Uterus (tissue), 3 donors: ENCODE measurements at regions not wholly inside any gene's neighbourhood (a gene's known extent, or its start where the extent isn't known, plus 50 kb on each side); places are given as distances from the start of the nearest gene placed in this dataset.

Experiments used
- DNase-seq, 2 donors: peaks; one replicate each; pipeline ENCODE4 v3.0.0-alpha.2; 2019 to 2020
- H3K27ac ChIP-seq, 2 donors: fragments of 200-600 bp; sonication (generic); 1 replicate in 1 of 2; 2 replicates in 1 of 2; pipeline ENCODE4 v1.5.1; 2016 to 2018
- H3K27me3 ChIP-seq, 2 donors: fragments of 200-600 bp; sonication (generic); one replicate each; pipeline ENCODE4 v1.5.1; 2018 to 2019; ENCODE audit warnings: control low read depth in 1 of 2
- H3K36me3 ChIP-seq, 2 donors: fragments of 200-600 bp; sonication (generic); one replicate each; pipeline ENCODE4 v1.5.1; 2019; ENCODE audit warnings: control low read depth in 1 of 2
- H3K4me1 ChIP-seq, 2 donors: fragments of 200-600 bp; sonication (generic); one replicate each; pipeline ENCODE4 v1.5.1; 2018 to 2019; ENCODE audit warnings: control low read depth in 1 of 2
- H3K4me3 ChIP-seq, 2 donors: fragments of 200-600 bp; sonication (generic); 1 replicate in 1 of 2; 2 replicates in 1 of 2; pipeline ENCODE4 v1.5.1; 2018 to 2019; ENCODE audit warnings: mild to moderate bottlenecking in 1 of 2
- H3K9me3 ChIP-seq, 2 donors: fragments of 200-600 bp; sonication (generic); one replicate each; pipeline ENCODE4 v1.5.1; 2019; ENCODE audit warnings: control low read depth in 1 of 2
- POLR2A ChIP-seq, 2 donors: fragments of 450-650 bp; IDR thresholded peaks; one replicate each; pipeline ENCODE4 v1.6.1; 2016; ENCODE audit warnings: antibody characterized with exemption in 2 of 2, mild to moderate bottlenecking in 1 of 2, moderate library complexity in 1 of 2
- intact Hi-C: fragments of 100-400 bp; cut with DNase I; formaldehyde crosslinking; loops from one replicate; pipeline ENCODE4 v1.15.1; 2023; ENCODE audit warnings: low total_unique reads
- TF ChIP-seq, protein P1 (sequence below), 4 experiments: fragments of 200-600 bp in 2 of 4; fragments of 450-650 bp in 2 of 4; sonication (generic) in 2 of 4; IDR thresholded peaks; one replicate each; pipeline ENCODE4 v1.5.1; 2016 to 2019; ENCODE audit warnings: antibody characterized with exemption in 4 of 4, mild to moderate bottlenecking in 2 of 4, moderate library complexity in 1 of 4
- donor health status: DM: yes; HTN: yes; CAD: no.

DNA sequence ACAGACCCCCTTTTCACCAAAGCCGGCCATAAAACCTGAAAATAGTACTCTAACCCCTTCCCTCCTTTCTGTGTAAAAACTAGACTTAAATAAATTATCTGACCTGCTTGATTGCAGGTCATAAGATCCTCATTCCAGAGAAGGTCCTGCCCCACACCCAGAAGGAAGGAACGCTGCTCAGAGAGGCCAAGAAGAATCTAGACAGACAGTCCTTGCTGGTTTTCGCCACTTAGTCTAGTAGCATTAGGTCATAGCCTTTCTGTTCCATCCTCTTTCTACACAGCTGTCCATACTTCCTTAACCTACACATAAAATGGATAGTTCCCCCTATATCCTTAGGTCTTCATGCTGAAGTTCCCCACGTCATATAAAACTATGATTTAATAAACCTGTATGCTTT is 83.7 kb upstream of the IGF1 start:
- no peaks in the 10 kb centered on the region for H3K27me3 ChIP-seq
- DNase-seq = no peak
- TF ChIP-seq, protein P1, sequence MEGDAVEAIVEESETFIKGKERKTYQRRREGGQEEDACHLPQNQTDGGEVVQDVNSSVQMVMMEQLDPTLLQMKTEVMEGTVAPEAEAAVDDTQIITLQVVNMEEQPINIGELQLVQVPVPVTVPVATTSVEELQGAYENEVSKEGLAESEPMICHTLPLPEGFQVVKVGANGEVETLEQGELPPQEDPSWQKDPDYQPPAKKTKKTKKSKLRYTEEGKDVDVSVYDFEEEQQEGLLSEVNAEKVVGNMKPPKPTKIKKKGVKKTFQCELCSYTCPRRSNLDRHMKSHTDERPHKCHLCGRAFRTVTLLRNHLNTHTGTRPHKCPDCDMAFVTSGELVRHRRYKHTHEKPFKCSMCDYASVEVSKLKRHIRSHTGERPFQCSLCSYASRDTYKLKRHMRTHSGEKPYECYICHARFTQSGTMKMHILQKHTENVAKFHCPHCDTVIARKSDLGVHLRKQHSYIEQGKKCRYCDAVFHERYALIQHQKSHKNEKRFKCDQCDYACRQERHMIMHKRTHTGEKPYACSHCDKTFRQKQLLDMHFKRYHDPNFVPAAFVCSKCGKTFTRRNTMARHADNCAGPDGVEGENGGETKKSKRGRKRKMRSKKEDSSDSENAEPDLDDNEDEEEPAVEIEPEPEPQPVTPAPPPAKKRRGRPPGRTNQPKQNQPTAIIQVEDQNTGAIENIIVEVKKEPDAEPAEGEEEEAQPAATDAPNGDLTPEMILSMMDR (IDR thresholded peaks at IDR 0.05) = no peak
- TF ChIP-seq POLR2A (IDR thresholded peaks at IDR 0.05) = no peak
- no peaks in the 10 kb centered on the region for H3K9me3 ChIP-seq
- H3K27ac ChIP-seq = no peak overlapping the region
- no peaks in the 10 kb centered on the region for H3K36me3 ChIP-seq
- H3K4me3 ChIP-seq = no peak overlapping the region
- H3K4me1 ChIP-seq = no peaks in the 10 kb centered on the region
- intact Hi-C loops = no loop called here

DNA sequence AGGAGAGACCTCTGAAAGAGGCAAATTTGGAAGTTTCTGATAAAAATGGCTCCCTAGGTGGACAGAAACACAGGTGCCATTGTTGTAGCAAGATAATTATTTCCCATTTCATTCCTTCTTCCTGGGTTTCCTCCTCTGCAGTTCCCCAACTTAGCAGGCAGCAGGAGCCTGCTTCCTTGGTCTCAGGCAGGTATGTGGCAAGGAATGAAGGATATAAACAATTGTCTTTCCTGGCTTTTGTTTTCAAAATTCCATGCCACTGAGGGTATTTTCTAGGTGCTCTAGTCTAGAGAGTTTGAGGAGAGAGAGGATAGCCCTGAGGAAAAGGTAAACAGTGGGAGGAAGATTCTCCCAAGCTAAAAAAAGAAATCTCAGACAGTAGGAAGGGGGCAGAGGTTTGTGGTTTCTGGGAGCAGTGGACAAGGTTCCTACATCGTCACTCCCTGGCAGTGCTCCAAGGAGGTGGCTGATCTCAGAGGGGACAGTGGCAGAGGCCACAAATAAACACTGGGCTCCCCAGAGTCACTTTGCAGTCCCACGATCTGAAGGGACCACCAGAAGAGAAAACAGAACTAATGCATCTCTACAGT is 82.6 kb upstream of the IGF1 start:
- Histone ChIP-seq H3K4me1 (no peaks in the 10 kb centered on the region), H3K9me3 (no peaks in the 10 kb centered on the region), H3K27me3 (no peaks in the 10 kb centered on the region), H3K36me3 (no peaks in the 10 kb centered on the region), H3K4me3 (no peak overlapping the region), H3K27ac (no peak overlapping the region)
- intact Hi-C loops = no loop called here
- TF ChIP-seq POLR2A (IDR thresholded peaks at IDR 0.05) = no peak
- TF ChIP-seq, protein P1 (IDR thresholded peaks at IDR 0.05) = no peak
- no peak for DNase-seq

DNA sequence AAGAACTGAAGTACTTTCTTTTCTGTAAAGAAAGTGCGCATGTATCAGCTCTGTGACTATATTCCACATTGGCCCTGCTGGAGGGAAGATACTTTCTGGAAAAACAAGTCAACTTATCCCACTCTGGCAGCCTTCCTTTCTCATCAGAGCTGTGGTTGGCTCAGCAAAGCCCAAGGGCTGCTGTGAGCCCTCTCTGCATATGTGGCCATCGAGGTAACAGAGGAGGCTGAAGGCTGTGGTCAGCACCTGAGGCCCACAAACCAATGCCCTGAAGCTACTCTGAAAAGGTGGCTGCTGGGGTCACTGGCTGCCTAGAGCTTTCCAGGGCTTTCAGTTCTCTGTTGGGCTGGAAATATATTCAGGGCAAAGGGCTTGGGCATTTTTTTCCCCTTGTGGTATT is 70.8 kb upstream of the IGF1 start:
- Histone ChIP-seq H3K36me3 (no peaks in the 10 kb centered on the region), H3K27me3 (no peaks in the 10 kb centered on the region), H3K4me1 (no peaks in the 10 kb centered on the region), H3K27ac (no peak overlapping the region), H3K4me3 (no peak overlapping the region), H3K9me3 (no peaks in the 10 kb centered on the region)
- intact Hi-C loops = no loop called here
- no peak for TF ChIP-seq POLR2A (IDR thresholded peaks at IDR 0.05)
- TF ChIP-seq, protein P1 (IDR thresholded peaks at IDR 0.05) = no peak
- DNase-seq = no peak

DNA sequence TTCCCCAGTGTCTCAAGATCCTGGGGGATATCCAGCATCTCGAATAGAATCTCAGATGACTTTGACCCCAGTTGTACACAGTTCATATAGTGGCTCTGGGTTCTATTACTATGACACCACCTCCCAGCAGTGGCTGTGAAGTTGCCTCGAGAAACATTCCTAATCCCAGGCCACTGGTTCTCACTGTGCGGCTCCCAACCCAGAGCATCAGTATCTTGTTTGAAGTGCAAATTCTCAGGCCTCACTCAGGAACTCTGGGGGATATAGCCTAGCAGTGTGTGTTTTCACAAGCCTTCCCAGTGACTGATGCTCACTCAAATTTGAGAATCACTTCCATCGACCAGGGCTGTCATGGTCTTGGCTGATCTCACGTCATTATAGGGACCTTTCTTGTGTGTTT is 69.3 kb upstream of the IGF1 start:
- H3K27me3 ChIP-seq = no peaks in the 10 kb centered on the region
- no peaks in the 10 kb centered on the region for H3K36me3 ChIP-seq
- H3K4me1 ChIP-seq = no peaks in the 10 kb centered on the region
- H3K4me3 ChIP-seq = no peak overlapping the region
- TF ChIP-seq, protein P1 (IDR thresholded peaks at IDR 0.05) = no peak
- no peak for TF ChIP-seq POLR2A (IDR thresholded peaks at IDR 0.05)
- no peaks in the 10 kb centered on the region for H3K9me3 ChIP-seq
- intact Hi-C loops = no loop called here
- DNase-seq = no peak
- no peak overlapping the region for H3K27ac ChIP-seq

DNA sequence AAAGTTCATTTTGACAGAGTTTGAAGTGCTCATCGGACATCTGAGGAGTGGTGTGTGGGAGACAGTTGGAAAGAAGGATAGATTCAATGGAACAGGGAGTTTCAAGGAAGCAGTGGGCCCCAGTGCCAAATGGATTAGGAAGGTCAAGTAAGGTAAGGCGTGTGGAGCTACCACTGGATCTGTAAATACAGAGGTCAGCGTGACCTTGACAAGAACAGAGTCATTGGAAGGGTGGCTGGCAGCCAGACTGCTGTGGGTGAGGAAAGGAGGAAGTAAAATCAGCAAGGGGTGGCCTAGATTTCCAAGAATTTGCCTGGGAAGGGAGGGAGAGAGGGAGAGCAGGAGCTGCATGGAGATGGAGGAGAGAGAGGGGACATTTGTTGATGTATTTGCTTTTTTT is 68.2 kb upstream of the IGF1 start:
- no peak overlapping the region for H3K4me3 ChIP-seq
- intact Hi-C loops = no loop called here
- H3K36me3 ChIP-seq = no peaks in the 10 kb centered on the region
- H3K9me3 ChIP-seq = no peaks in the 10 kb centered on the region
- no peaks in the 10 kb centered on the region for H3K4me1 ChIP-seq
- H3K27ac ChIP-seq = no peak overlapping the region
- no peaks in the 10 kb centered on the region for H3K27me3 ChIP-seq
- DNase-seq = peak; percentile 52 to 62
- TF ChIP-seq, protein P1 (IDR thresholded peaks at IDR 0.05) = no peak
- no peak for TF ChIP-seq POLR2A (IDR thresholded peaks at IDR 0.05)
